OCI-M2 (cell line): ENCODE measurements at regions not wholly inside any gene's neighbourhood (a gene's known extent, or its start where the extent isn't known, plus 50 kb on each side); places are given as distances from the start of the nearest gene placed in this dataset.
"Not testable (repeated sequence)": the region's sequence is repeated elsewhere in the genome, so short reads cannot be mapped to it uniquely, and the experiment has no call there.

Source experiments
- DNase-seq: peaks from one replicate; lab custom pipeline; 2025; ENCODE audit not compliant: unreplicated experiment; lab: John Stamatoyannopoulos, UW

- no peak for DNase-seq
Observed at GRCh38 chr14:87254331-87254874, 738.6 kb downstream of the GALC start.

- DNase-seq, result not testable (repeated sequence)
Observed at GRCh38 chr14:87253791-87254190, 739.2 kb downstream of the GALC start.

DNA sequence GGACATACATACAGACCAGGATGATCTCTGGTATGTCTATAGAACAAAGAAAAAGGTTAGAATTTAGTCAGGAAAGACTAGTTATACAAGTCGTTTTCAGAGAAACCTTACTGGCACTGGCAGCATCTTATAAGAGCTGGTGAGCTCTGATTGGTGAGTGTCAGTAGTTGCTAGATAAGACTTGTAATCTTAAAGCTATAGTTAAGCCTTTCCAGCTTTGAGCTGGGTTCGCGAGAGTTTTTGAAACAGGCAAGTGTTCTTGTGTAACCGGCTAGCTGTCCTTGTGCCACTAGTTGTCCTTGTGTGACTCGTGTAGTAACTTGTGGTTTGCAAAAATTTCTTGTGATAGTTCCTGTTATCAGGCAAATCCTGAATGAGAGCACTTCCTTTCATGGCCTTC lies 740.9 kb downstream of the GALC start:
- no peak for DNase-seq

GRCh38 chr14:87251011-87251410 lies 742.0 kb downstream of the GALC start:
- DNase-seq, result no peak

- no peak for DNase-seq
Observed at GRCh38 chr14:87241018-87241768, 751.8 kb downstream of the GALC start.

GRCh38 chr14:87240319-87240718 lies 752.7 kb downstream of the GALC start:
- DNase-seq, result not testable (repeated sequence)

DNA sequence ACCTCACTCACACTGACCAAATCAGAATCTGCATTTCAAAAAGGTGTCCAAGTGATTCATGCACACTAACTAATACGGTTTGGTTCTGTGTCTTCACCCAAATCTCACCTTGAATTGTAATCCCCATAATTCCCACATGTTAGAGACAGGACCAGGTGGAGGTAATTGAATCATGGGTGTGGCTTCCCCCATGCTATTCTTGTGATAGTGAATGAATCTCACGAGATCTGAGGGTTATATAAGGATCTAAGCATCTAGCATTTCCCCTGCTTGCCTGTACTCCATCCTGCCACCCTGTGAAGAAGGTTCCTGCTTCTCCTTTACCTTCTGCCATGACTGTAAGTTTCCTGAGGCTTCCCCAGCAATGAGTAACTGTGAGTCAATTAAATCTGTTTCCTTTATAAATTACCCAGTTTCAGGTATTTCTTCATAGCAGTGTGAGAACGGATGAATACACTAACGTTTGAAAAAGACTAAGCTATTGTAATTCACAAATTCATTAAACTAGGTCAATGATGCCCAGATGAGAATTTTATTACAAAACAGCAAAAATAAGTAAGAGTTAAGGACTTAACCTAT lies 759.1 kb downstream of the GALC start:
- no peak for DNase-seq

GRCh38 chr14:87233266-87233665 lies 759.7 kb downstream of the GALC start:
- no peak for DNase-seq

- DNase-seq, result no peak
Observed at GRCh38 chr14:87231336-87232026, 761.5 kb downstream of the GALC start.

DNA sequence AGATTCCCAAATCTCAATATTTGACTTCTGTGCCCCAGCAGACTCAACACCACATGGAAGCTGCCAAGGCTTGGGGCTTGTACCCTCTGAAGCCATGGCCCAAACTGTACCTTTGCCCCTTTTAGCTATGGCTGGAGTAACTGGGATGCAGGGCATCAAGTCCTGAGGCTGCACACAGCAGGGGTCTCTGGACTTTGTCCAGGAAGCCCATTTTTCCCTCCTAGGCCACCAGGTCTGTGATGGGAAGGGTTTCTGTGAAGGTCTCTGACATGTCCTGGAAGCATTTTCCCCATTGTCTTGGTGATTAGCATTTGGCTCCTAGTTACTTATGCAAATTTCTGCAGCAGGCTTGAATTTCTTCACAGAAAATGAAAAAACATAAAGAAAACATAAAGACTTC lies 762.3 kb downstream of the GALC start:
- DNase-seq, result no peak

- no peak for DNase-seq
Observed at GRCh38 chr14:87229131-87229530, 763.9 kb downstream of the GALC start.

GRCh38 chr14:87217023-87217422 lies 776.0 kb downstream of the GALC start:
- no peak for DNase-seq

DNA sequence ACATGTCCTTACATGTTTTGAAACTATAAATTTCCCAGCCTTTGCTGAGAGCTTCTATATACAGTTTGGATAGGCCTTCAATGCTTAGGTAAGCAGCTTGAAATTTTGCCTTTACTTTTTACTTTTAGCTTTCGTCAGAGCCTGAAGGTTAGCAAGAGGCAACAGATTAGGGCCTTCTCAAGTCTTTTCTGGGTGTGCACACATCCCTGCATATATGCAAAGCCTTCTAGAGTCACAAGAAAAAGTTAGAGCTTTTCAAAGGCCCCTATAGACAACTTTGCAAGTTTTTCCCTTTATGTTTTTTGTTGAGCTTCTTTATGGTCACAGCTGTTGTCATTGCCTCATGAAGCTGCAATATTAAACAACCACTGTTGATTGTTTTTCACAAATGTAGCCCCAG lies 778.4 kb downstream of the GALC start:
- no peak for DNase-seq

DNA sequence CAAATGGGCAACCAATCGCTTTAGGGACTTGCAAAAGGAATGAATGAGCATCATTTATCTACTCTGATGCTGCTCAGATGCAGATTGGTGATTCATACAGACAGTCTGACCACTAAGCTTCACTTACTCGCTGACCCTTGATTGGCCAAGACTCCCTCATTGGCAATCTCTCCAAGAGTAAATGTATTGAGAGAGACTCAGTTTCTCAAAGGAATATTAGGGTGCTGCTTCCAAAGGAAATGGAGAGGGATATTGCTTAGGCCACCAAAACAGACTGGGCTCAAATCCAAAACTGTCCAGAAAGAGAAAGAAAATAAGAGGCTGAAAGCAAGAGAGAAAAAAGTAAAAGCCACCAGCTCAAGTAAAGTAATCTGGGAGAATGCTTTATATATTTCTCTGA lies 785.2 kb downstream of the GALC start:
- no peak for DNase-seq

GRCh38 chr14:87205811-87206210 lies 787.2 kb downstream of the GALC start:
- DNase-seq, result no peak

GRCh38 chr14:87203346-87203745 lies 789.6 kb downstream of the GALC start:
- DNase-seq, result no peak

DNA sequence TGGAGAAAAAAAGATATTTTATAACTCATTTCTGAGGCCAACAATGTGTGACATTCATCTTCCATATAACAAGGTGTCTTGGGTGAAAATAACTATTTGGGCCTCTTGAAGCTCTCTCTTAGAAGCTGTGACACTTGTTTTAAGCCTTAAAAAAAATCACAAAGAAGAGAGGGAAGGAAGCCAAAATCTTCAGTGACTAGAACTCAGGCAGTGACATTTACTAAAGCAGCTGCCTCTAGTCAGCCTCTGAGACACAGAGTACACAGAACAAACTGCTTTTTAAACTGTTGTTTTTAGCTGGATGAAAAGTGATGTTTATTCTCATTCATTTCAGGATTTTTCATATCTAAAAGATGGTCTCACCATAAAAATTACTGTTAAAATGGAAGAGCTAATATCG lies 793.6 kb downstream of the GALC start:
- no peak for DNase-seq

GRCh38 chr14:87196436-87196835 lies 796.5 kb downstream of the GALC start:
- no peak for DNase-seq

DNA sequence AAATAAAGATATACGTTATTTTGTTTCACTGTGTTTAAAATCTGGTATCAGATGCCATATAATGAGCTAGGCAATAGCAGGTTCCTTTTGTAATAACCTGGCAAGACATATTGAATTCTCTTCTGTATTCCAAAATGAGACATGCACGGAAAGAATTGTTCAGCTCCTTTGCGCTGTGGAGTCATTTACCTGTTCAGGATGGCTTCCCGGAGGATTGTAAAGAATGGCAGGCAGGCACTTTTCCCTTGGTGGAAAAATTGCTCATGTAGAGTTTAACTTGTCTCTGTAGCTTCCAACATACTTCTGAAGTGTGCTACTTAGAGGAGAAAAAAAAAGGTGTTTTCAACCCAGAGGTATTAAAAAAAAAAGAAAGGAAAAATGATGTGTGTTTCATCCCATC lies 805.2 kb downstream of the GALC start:
- DNase-seq, result no peak

- no peak for DNase-seq
Observed at GRCh38 chr14:87186737-87187136, 806.2 kb downstream of the GALC start.

DNA sequence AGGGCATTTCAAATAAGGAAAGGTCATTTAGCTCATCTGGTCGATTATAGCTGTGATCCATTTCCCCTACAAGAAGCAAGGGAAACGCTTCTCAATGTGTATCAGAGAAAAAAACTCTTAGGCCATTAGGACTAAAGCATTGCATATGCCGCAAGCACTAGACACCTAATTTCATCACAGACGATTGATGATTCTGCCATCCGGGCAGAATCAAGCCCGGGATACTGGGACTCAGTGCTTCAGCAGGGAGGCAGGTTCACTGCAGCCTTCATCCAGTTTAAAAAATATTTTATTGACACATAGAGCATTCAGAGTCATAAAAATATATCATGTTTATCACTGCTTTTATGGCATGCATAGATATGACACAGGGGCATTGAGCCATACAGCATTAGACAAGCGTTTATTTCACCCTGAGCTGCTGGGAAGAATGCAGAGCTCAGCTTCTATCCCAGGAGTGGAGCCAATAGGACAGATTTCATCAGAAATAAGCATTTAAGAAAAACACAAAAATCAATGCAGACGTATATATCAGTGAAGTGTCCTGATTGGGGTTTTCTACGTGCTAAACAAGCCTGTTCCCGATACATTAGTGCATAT lies 806.9 kb downstream of the GALC start:
- no peak for DNase-seq

- DNase-seq, result no peak
Observed at GRCh38 chr14:87184180-87184579, 808.8 kb downstream of the GALC start.
